ENCODE measurements at regions not wholly inside any gene's neighbourhood (a gene's known extent, or its start where the extent isn't known, plus 50 kb on each side); places are given as distances from the start of the nearest gene placed in this dataset.
"Not testable (repeated sequence)": the region's sequence is repeated elsewhere in the genome, so short reads cannot be mapped to it uniquely, and the experiment has no call there.

DNA sequence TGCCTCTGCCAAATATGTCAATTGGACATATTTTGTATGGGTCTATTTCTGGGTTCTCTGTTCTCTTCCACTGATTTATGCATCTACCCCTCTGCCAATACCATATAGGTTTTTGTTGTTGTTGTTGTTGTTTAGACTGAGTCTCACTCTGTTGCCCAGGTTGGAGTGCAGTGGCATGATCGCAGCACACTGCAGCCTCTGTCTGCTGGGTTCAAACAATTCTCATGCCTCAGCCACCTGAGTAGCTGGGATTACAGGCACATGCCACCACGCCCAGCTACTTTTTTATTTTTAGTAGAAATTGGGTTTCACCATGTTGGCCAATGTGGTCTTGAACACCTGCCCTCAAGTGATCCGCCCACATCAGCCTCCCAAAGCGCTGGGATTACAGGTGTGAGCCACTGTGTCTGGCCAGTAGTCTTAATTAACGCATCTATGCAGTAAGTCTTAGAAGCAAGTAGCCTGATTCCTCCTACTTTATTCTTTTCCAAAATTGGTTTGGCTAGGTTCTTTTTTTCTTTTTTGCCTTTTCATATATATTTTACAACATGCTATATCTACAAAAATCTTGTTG lies 103.5 kb downstream of the PRR15 start:
- TF ChIP-seq, protein P1, sequence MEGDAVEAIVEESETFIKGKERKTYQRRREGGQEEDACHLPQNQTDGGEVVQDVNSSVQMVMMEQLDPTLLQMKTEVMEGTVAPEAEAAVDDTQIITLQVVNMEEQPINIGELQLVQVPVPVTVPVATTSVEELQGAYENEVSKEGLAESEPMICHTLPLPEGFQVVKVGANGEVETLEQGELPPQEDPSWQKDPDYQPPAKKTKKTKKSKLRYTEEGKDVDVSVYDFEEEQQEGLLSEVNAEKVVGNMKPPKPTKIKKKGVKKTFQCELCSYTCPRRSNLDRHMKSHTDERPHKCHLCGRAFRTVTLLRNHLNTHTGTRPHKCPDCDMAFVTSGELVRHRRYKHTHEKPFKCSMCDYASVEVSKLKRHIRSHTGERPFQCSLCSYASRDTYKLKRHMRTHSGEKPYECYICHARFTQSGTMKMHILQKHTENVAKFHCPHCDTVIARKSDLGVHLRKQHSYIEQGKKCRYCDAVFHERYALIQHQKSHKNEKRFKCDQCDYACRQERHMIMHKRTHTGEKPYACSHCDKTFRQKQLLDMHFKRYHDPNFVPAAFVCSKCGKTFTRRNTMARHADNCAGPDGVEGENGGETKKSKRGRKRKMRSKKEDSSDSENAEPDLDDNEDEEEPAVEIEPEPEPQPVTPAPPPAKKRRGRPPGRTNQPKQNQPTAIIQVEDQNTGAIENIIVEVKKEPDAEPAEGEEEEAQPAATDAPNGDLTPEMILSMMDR (conservative IDR thresholded peaks at IDR 0.05 in 1 of 2, IDR thresholded peaks at IDR 0.05 in 1 of 2; ENCODE audit: low read depth in 1 of 2, low read length in 2 of 2): not testable (repeated sequence)
- not testable (repeated sequence) for TF ChIP-seq EZH2 (IDR thresholded peaks at IDR 0.05; ENCODE audit: low read length, missing control alignments)
